ENCODE measurements at regions not wholly inside any gene's neighbourhood (a gene's known extent, or its start where the extent isn't known, plus 50 kb on each side); places are given as distances from the start of the nearest gene placed in this dataset.

DNA sequence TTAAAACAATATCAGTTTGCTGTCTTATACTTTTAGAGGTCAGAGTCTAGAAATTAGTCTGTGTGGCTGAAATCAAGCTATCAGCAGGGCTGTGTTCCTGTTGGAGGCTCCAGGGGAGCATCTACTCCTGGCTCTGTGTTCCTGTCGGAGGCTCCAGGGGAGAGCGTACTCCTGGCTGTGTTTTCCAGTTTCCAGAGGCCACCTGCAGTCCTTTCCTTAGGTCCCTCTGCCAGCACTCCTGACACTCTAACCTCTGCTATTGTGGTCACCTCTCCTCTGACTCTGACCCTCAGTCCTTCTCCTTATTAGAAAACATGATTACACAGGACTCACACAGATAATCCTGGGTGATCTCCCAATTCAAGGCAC is 1140.7 kb upstream of the TMEM132C start:
- Histone ChIP-seq H4K20me1 (replicated peaks; ENCODE audit: insufficient read depth) (no peaks in the 10 kb centered on the region), H2AFZ (no peak overlapping the region), H3K27ac (ENCODE audit: low read depth) (no peak overlapping the region), H3K4me3 (no peak overlapping the region), H3K36me3 (ENCODE audit: insufficient read depth) (no peaks in the 10 kb centered on the region), H3K79me2 (replicated peaks; ENCODE audit: insufficient read depth) (no peaks in the 10 kb centered on the region), H3K9me2 (ENCODE audit: insufficient read depth) (no peaks in the 10 kb centered on the region; the same call in 1 of the 2 replicates), H3K27me3 (ENCODE audit: insufficient read depth) (no peaks in the 10 kb centered on the region), H3K4me1 (ENCODE audit: insufficient read depth) (no peaks in the 10 kb centered on the region), H3K4me2 (no peak overlapping the region), H3F3A (replicated peaks; ENCODE audit: low read depth) (no peaks in the 10 kb centered on the region)
- H3K4me3 Mint-ChIP-seq: no peak overlapping the region
- H3K9me3 Mint-ChIP-seq: peaks cover 80% of the 10 kb centered on the region
- no peak overlapping the region for H3K27ac Mint-ChIP-seq
- TF ChIP-seq, protein P1, sequence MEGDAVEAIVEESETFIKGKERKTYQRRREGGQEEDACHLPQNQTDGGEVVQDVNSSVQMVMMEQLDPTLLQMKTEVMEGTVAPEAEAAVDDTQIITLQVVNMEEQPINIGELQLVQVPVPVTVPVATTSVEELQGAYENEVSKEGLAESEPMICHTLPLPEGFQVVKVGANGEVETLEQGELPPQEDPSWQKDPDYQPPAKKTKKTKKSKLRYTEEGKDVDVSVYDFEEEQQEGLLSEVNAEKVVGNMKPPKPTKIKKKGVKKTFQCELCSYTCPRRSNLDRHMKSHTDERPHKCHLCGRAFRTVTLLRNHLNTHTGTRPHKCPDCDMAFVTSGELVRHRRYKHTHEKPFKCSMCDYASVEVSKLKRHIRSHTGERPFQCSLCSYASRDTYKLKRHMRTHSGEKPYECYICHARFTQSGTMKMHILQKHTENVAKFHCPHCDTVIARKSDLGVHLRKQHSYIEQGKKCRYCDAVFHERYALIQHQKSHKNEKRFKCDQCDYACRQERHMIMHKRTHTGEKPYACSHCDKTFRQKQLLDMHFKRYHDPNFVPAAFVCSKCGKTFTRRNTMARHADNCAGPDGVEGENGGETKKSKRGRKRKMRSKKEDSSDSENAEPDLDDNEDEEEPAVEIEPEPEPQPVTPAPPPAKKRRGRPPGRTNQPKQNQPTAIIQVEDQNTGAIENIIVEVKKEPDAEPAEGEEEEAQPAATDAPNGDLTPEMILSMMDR (conservative IDR thresholded peaks at IDR 0.05; ENCODE audit: low read depth in 2 of 2): no peak
- no peak for TF ChIP-seq ZNF114 (CRISPR knock-in tag; IDR thresholded peaks at IDR 0.05)
- TF ChIP-seq, protein P2, sequence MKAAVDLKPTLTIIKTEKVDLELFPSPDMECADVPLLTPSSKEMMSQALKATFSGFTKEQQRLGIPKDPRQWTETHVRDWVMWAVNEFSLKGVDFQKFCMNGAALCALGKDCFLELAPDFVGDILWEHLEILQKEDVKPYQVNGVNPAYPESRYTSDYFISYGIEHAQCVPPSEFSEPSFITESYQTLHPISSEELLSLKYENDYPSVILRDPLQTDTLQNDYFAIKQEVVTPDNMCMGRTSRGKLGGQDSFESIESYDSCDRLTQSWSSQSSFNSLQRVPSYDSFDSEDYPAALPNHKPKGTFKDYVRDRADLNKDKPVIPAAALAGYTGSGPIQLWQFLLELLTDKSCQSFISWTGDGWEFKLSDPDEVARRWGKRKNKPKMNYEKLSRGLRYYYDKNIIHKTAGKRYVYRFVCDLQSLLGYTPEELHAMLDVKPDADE (IDR thresholded peaks at IDR 0.05): no peak
- TF ChIP-seq, protein P3, sequence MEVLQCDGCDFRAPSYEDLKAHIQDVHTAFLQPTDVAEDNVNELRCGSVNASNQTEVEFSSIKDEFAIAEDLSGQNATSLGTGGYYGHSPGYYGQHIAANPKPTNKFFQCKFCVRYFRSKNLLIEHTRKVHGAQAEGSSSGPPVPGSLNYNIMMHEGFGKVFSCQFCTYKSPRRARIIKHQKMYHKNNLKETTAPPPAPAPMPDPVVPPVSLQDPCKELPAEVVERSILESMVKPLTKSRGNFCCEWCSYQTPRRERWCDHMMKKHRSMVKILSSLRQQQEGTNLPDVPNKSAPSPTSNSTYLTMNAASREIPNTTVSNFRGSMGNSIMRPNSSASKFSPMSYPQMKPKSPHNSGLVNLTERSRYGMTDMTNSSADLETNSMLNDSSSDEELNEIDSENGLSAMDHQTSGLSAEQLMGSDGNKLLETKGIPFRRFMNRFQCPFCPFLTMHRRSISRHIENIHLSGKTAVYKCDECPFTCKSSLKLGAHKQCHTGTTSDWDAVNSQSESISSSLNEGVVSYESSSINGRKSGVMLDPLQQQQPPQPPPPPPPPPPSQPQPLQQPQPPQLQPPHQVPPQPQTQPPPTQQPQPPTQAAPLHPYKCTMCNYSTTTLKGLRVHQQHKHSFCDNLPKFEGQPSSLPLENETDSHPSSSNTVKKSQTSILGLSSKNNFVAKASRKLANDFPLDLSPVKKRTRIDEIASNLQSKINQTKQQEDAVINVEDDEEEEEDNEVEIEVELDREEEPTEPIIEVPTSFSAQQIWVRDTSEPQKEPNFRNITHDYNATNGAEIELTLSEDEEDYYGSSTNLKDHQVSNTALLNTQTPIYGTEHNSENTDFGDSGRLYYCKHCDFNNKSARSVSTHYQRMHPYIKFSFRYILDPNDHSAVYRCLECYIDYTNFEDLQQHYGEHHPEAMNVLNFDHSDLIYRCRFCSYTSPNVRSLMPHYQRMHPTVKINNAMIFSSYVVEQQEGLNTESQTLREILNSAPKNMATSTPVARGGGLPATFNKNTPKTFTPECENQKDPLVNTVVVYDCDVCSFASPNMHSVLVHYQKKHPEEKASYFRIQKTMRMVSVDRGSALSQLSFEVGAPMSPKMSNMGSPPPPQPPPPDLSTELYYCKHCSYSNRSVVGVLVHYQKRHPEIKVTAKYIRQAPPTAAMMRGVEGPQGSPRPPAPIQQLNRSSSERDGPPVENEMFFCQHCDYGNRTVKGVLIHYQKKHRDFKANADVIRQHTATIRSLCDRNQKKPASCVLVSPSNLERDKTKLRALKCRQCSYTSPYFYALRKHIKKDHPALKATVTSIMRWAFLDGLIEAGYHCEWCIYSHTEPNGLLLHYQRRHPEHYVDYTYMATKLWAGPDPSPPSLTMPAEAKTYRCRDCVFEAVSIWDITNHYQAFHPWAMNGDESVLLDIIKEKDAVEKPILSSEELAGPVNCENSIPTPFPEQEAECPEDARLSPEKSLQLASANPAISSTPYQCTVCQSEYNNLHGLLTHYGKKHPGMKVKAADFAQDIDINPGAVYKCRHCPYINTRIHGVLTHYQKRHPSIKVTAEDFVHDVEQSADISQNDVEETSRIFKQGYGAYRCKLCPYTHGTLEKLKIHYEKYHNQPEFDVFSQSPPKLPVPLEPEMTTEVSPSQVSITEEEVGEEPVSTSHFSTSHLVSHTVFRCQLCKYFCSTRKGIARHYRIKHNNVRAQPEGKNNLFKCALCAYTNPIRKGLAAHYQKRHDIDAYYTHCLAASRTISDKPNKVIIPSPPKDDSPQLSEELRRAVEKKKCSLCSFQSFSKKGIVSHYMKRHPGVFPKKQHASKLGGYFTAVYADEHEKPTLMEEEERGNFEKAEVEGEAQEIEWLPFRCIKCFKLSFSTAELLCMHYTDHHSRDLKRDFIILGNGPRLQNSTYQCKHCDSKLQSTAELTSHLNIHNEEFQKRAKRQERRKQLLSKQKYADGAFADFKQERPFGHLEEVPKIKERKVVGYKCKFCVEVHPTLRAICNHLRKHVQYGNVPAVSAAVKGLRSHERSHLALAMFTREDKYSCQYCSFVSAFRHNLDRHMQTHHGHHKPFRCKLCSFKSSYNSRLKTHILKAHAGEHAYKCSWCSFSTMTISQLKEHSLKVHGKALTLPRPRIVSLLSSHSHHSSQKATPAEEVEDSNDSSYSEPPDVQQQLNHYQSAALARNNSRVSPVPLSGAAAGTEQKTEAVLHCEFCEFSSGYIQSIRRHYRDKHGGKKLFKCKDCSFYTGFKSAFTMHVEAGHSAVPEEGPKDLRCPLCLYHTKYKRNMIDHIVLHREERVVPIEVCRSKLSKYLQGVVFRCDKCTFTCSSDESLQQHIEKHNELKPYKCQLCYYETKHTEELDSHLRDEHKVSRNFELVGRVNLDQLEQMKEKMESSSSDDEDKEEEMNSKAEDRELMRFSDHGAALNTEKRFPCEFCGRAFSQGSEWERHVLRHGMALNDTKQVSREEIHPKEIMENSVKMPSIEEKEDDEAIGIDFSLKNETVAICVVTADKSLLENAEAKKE (CRISPR knock-in tag; IDR thresholded peaks at IDR 0.05): no peak
- TF ChIP-seq CREB1 (CRISPR knock-in tag; IDR thresholded peaks at IDR 0.05; ENCODE audit: low read depth): no peak
- no peak for TF ChIP-seq NANOG (IDR thresholded peaks at IDR 0.05; ENCODE audit: borderline replicate concordance)
- TF ChIP-seq EZH2 (IDR thresholded peaks at IDR 0.05; ENCODE audit: low read depth, unreplicated experiment): no peak
- TF ChIP-seq EZH2phosphoT487 (IDR thresholded peaks at IDR 0.05; ENCODE audit: unreplicated experiment): no peak
- no peak for TF ChIP-seq ZNF331 (CRISPR knock-in tag; IDR thresholded peaks at IDR 0.05; ENCODE audit: low read depth)
- no peak for TF ChIP-seq POLR2AphosphoS5 (IDR thresholded peaks at IDR 0.05; ENCODE audit: low read depth)
- TF ChIP-seq, protein P4, sequence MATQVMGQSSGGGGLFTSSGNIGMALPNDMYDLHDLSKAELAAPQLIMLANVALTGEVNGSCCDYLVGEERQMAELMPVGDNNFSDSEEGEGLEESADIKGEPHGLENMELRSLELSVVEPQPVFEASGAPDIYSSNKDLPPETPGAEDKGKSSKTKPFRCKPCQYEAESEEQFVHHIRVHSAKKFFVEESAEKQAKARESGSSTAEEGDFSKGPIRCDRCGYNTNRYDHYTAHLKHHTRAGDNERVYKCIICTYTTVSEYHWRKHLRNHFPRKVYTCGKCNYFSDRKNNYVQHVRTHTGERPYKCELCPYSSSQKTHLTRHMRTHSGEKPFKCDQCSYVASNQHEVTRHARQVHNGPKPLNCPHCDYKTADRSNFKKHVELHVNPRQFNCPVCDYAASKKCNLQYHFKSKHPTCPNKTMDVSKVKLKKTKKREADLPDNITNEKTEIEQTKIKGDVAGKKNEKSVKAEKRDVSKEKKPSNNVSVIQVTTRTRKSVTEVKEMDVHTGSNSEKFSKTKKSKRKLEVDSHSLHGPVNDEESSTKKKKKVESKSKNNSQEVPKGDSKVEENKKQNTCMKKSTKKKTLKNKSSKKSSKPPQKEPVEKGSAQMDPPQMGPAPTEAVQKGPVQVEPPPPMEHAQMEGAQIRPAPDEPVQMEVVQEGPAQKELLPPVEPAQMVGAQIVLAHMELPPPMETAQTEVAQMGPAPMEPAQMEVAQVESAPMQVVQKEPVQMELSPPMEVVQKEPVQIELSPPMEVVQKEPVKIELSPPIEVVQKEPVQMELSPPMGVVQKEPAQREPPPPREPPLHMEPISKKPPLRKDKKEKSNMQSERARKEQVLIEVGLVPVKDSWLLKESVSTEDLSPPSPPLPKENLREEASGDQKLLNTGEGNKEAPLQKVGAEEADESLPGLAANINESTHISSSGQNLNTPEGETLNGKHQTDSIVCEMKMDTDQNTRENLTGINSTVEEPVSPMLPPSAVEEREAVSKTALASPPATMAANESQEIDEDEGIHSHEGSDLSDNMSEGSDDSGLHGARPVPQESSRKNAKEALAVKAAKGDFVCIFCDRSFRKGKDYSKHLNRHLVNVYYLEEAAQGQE (IDR thresholded peaks at IDR 0.05; ENCODE audit: unreplicated experiment): no peak
- no peak for TF ChIP-seq STAT1 (IDR thresholded peaks at IDR 0.05; ENCODE audit: unreplicated experiment)
- no peak for TF ChIP-seq JUNB (IDR thresholded peaks at IDR 0.05; ENCODE audit: unreplicated experiment)
- peaks cover 36% of the 10 kb centered on the region for H3K36me3 Mint-ChIP-seq (ENCODE audit: low read depth)
- no peaks in the 10 kb centered on the region for H3K4me1 Mint-ChIP-seq
- no peak for DNase-seq (ENCODE audit: low spot score)
- ATAC-seq: no peak
- no peaks in the 10 kb centered on the region for H3K27me3 Mint-ChIP-seq (ENCODE audit: insufficient read depth, low read depth, poor library complexity)
